Endothelial cell of umbilical vein (primary cell): ENCODE measurements at regions not wholly inside any gene's neighbourhood (a gene's known extent, or its start where the extent isn't known, plus 50 kb on each side); places are given as distances from the start of the nearest gene placed in this dataset.

Experiments used
- EZH2 ChIP-seq: IDR thresholded peaks from 2 replicates; pipeline ENCODE4 v1.6.1; 2012; ENCODE audit warnings: borderline replicate concordance, low read depth, mild to moderate bottlenecking, moderate library complexity, low read length, inconsistent platforms; ENCODE audit not compliant: severe bottlenecking
- FOS ChIP-seq: IDR thresholded peaks from 2 replicates; pipeline ENCODE4 v1.6.1; 2011; ENCODE audit warnings: mild to moderate bottlenecking, low read length, moderate library complexity, borderline replicate concordance; ENCODE audit not compliant: insufficient read depth
- GATA2 ChIP-seq: IDR thresholded peaks from 2 replicates; pipeline ENCODE4 v1.7.0; 2011; ENCODE audit warnings: low read depth, mild to moderate bottlenecking, moderate library complexity, mixed read lengths, low read length; ENCODE audit not compliant: insufficient read length, insufficient read depth
- JUN ChIP-seq: IDR thresholded peaks from 2 replicates; pipeline ENCODE4 v1.6.1; 2011; ENCODE audit warnings: borderline replicate concordance, low read depth; ENCODE audit not compliant: insufficient read length, insufficient read depth
- MYC ChIP-seq: IDR thresholded peaks from one replicate; pipeline ENCODE4 v1.6.1; 2011; ENCODE audit warnings: mild to moderate bottlenecking, low read depth, low read length
- POLR2A ChIP-seq: IDR thresholded peaks from 2 replicates; pipeline ENCODE4 v1.6.1; 2012; ENCODE audit warnings: low read depth, mild to moderate bottlenecking, control low read depth, low read length
- POLR2AphosphoS5 ChIP-seq: IDR thresholded peaks from 2 replicates; pipeline ENCODE4 v1.6.1; 2012; ENCODE audit warnings: low read depth, mild to moderate bottlenecking, control low read depth, low read length, moderate library complexity; ENCODE audit not compliant: insufficient read depth
- TF ChIP-seq, protein P1 (sequence below), 2 donors: IDR thresholded peaks; 1 replicate in 1 of 2; 2 replicates in 1 of 2; pipeline ENCODE4 v1.5.1; 2011; ENCODE audit warnings: low read length in 2 of 2, mild to moderate bottlenecking in 2 of 2, moderate library complexity in 2 of 2, control low read depth in 1 of 2, inconsistent platforms in 1 of 2, low read depth in 1 of 2; ENCODE audit not compliant: insufficient read depth in 1 of 2; ENCODE audit errors: extremely low read depth in 1 of 2
- TF ChIP-seq, protein P2 (sequence below): IDR thresholded peaks from 2 replicates; pipeline ENCODE4 v1.6.1; 2011; ENCODE audit not compliant: insufficient read depth, insufficient read length

GRCh38 chr4:11715753-11716521 lies 287.2 kb upstream of the HS3ST1 start:
- TF ChIP-seq GATA2: no peak
- TF ChIP-seq POLR2AphosphoS5: no peak
- TF ChIP-seq, protein P1, sequence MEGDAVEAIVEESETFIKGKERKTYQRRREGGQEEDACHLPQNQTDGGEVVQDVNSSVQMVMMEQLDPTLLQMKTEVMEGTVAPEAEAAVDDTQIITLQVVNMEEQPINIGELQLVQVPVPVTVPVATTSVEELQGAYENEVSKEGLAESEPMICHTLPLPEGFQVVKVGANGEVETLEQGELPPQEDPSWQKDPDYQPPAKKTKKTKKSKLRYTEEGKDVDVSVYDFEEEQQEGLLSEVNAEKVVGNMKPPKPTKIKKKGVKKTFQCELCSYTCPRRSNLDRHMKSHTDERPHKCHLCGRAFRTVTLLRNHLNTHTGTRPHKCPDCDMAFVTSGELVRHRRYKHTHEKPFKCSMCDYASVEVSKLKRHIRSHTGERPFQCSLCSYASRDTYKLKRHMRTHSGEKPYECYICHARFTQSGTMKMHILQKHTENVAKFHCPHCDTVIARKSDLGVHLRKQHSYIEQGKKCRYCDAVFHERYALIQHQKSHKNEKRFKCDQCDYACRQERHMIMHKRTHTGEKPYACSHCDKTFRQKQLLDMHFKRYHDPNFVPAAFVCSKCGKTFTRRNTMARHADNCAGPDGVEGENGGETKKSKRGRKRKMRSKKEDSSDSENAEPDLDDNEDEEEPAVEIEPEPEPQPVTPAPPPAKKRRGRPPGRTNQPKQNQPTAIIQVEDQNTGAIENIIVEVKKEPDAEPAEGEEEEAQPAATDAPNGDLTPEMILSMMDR (IDR thresholded peaks at IDR 0.05; ENCODE audit: extremely low read depth in 1 of 2, insufficient read depth in 1 of 2, low read depth in 1 of 2, low read length in 2 of 2): no peak
- no peak for TF ChIP-seq POLR2A
- TF ChIP-seq, protein P2, sequence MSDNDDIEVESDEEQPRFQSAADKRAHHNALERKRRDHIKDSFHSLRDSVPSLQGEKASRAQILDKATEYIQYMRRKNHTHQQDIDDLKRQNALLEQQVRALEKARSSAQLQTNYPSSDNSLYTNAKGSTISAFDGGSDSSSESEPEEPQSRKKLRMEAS: no peak
- no peak for TF ChIP-seq EZH2
- TF ChIP-seq MYC: no peak
- TF ChIP-seq FOS: no peak
- TF ChIP-seq JUN: no peak
